ENCODE measurements at regions not wholly inside any gene's neighbourhood (a gene's known extent, or its start where the extent isn't known, plus 50 kb on each side); places are given as distances from the start of the nearest gene placed in this dataset.

DNA sequence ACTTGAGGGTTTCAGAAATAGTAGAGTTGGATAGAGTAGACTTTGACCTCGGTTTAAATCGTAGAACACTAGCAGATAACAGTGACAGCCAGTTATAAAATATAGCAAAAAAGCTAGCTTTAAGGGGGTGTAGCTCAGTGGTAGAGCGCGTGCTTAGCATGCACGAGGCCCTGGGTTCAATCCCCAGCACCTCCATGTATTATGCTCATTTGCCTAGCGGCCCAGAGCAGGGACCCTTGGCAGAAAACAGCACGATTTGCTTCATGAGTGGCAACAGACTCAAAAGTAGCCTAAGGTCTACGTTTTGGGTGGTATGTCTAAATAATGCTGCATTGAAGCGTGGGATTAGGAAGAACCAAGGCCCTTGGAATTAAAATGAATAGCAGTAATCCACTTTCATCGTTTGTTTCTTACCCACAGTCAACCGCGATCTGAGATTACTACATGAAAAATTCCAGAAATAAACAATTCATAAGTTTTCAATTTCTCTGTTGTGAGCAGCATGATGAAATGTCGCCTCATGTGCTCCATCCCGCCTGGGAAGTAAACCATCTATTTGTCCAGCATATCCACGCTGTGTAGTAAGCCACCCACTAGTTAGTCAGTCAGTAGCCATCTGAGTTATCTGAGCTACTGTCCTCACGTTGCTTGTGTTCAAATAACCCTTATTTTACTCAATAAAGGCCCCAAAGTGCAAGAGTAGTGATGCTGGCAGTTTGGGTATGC, 184.9 kb downstream of the GPX5 start:
- no peak overlapping the region for H3K4me2 ChIP-seq (ENCODE audit: low read length)
- H2AFZ ChIP-seq (ENCODE audit: low read depth, low read length): no peak overlapping the region
- H3K9ac ChIP-seq (ENCODE audit: low read length): no peak overlapping the region
- no peaks in the 10 kb centered on the region for H3K9me2 ChIP-seq (ENCODE audit: insufficient read depth, low read length)
- H3K9me3 ChIP-seq (ENCODE audit: low read length): no peaks in the 10 kb centered on the region
- TF ChIP-seq SMC3 (conservative IDR thresholded peaks at IDR 0.05; ENCODE audit: poor library complexity) (no peak), EZH2 (IDR thresholded peaks at IDR 0.05; ENCODE audit: borderline replicate concordance, insufficient read depth, low read length, poor library complexity, severe bottlenecking) (no peak), RAD21 (conservative IDR thresholded peaks at IDR 0.05) (no peak), EP300 (conservative IDR thresholded peaks at IDR 0.05; ENCODE audit: poor library complexity, severe bottlenecking) (no peak), POLR2AphosphoS5 (IDR thresholded peaks at IDR 0.05) (no peak), MXI1 (conservative IDR thresholded peaks at IDR 0.05; ENCODE audit: poor library complexity, severe bottlenecking) (no peak), TAF1 (IDR thresholded peaks at IDR 0.05; ENCODE audit: low read depth) (no peak)
- TF ChIP-seq, protein P1, sequence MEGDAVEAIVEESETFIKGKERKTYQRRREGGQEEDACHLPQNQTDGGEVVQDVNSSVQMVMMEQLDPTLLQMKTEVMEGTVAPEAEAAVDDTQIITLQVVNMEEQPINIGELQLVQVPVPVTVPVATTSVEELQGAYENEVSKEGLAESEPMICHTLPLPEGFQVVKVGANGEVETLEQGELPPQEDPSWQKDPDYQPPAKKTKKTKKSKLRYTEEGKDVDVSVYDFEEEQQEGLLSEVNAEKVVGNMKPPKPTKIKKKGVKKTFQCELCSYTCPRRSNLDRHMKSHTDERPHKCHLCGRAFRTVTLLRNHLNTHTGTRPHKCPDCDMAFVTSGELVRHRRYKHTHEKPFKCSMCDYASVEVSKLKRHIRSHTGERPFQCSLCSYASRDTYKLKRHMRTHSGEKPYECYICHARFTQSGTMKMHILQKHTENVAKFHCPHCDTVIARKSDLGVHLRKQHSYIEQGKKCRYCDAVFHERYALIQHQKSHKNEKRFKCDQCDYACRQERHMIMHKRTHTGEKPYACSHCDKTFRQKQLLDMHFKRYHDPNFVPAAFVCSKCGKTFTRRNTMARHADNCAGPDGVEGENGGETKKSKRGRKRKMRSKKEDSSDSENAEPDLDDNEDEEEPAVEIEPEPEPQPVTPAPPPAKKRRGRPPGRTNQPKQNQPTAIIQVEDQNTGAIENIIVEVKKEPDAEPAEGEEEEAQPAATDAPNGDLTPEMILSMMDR (IDR thresholded peaks at IDR 0.05; ENCODE audit: poor library complexity, severe bottlenecking): no peak
- TF ChIP-seq, protein P2, sequence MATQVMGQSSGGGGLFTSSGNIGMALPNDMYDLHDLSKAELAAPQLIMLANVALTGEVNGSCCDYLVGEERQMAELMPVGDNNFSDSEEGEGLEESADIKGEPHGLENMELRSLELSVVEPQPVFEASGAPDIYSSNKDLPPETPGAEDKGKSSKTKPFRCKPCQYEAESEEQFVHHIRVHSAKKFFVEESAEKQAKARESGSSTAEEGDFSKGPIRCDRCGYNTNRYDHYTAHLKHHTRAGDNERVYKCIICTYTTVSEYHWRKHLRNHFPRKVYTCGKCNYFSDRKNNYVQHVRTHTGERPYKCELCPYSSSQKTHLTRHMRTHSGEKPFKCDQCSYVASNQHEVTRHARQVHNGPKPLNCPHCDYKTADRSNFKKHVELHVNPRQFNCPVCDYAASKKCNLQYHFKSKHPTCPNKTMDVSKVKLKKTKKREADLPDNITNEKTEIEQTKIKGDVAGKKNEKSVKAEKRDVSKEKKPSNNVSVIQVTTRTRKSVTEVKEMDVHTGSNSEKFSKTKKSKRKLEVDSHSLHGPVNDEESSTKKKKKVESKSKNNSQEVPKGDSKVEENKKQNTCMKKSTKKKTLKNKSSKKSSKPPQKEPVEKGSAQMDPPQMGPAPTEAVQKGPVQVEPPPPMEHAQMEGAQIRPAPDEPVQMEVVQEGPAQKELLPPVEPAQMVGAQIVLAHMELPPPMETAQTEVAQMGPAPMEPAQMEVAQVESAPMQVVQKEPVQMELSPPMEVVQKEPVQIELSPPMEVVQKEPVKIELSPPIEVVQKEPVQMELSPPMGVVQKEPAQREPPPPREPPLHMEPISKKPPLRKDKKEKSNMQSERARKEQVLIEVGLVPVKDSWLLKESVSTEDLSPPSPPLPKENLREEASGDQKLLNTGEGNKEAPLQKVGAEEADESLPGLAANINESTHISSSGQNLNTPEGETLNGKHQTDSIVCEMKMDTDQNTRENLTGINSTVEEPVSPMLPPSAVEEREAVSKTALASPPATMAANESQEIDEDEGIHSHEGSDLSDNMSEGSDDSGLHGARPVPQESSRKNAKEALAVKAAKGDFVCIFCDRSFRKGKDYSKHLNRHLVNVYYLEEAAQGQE (IDR thresholded peaks at IDR 0.05; ENCODE audit: borderline replicate concordance): no peak
- H4K20me1 ChIP-seq (ENCODE audit: insufficient read depth): no peaks in the 10 kb centered on the region
- no peak overlapping the region for H3K27ac ChIP-seq (ENCODE audit: low read length)
- H3K27me3 ChIP-seq (ENCODE audit: insufficient read depth, low read depth, low read length): peaks cover 20% of the 10 kb centered on the region
- no peaks in the 10 kb centered on the region for H3K79me2 ChIP-seq (replicated peaks; ENCODE audit: insufficient read depth, low read length)
- H3K36me3 ChIP-seq (ENCODE audit: insufficient read depth, low read length): no peaks in the 10 kb centered on the region
- peak overlapping the region; percentile 58 for H3K4me3 ChIP-seq (ENCODE audit: low read length)
- no peaks in the 10 kb centered on the region for H3F3A ChIP-seq (ENCODE audit: insufficient read depth, low read length, poor library complexity, severe bottlenecking)

DNA sequence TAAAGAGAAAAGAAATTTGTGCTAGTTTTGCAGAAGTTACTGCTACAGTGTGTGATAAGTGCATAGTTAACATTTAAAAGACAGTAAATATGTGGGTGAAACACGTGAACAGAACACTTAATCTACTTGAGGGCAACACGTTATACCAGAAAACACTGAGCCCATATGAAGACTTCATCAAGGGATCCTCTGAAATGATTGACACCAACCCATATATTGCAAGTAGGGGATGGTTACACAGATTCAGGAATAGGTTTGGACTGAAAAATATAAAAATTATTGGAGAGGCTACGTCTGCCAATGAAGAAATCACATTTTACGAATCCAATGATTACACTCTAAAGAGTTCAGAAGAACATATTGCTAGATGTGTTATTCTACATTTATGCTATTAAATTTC, 185.6 kb downstream of the GPX5 start:
- H3K36me3 ChIP-seq (ENCODE audit: insufficient read depth, low read length): no peaks in the 10 kb centered on the region
- H3K9ac ChIP-seq (ENCODE audit: low read length): no peak overlapping the region
- H3K9me3 ChIP-seq (ENCODE audit: low read length): no peaks in the 10 kb centered on the region
- H3K4me3 ChIP-seq (ENCODE audit: low read length): no peak overlapping the region
- TF ChIP-seq TAF1 (IDR thresholded peaks at IDR 0.05; ENCODE audit: low read depth): no peak
- TF ChIP-seq, protein P2 (IDR thresholded peaks at IDR 0.05; ENCODE audit: borderline replicate concordance): no peak
- TF ChIP-seq EZH2 (IDR thresholded peaks at IDR 0.05; ENCODE audit: borderline replicate concordance, insufficient read depth, low read length, poor library complexity, severe bottlenecking): no peak
- TF ChIP-seq RAD21 (conservative IDR thresholded peaks at IDR 0.05): no peak
- no peak for TF ChIP-seq SMC3 (conservative IDR thresholded peaks at IDR 0.05; ENCODE audit: poor library complexity)
- TF ChIP-seq POLR2AphosphoS5 (IDR thresholded peaks at IDR 0.05): no peak
- no peak for TF ChIP-seq EP300 (conservative IDR thresholded peaks at IDR 0.05; ENCODE audit: poor library complexity, severe bottlenecking)
- TF ChIP-seq MXI1 (conservative IDR thresholded peaks at IDR 0.05; ENCODE audit: poor library complexity, severe bottlenecking): no peak
- TF ChIP-seq, protein P1 (IDR thresholded peaks at IDR 0.05; ENCODE audit: poor library complexity, severe bottlenecking): no peak
- peaks cover 20% of the 10 kb centered on the region for H3K27me3 ChIP-seq (ENCODE audit: insufficient read depth, low read depth, low read length)
- no peak overlapping the region for H3K27ac ChIP-seq (ENCODE audit: low read length)
- H3K79me2 ChIP-seq (replicated peaks; ENCODE audit: insufficient read depth, low read length): no peaks in the 10 kb centered on the region
- H4K20me1 ChIP-seq (ENCODE audit: insufficient read depth): no peaks in the 10 kb centered on the region
- no peaks in the 10 kb centered on the region for H3F3A ChIP-seq (ENCODE audit: insufficient read depth, low read length, poor library complexity, severe bottlenecking)
- no peak overlapping the region for H3K4me2 ChIP-seq (ENCODE audit: low read length)
- H2AFZ ChIP-seq (ENCODE audit: low read depth, low read length): no peak overlapping the region
- H3K9me2 ChIP-seq (ENCODE audit: insufficient read depth, low read length): no peaks in the 10 kb centered on the region

Data from neural cell (in vitro differentiated cells).